CD4-positive, alpha-beta T cell treated with Interleukin-6 for 4 hours (primary cell): ENCODE measurements at regions not wholly inside any gene's neighbourhood (a gene's known extent, or its start where the extent isn't known, plus 50 kb on each side); places are given as distances from the start of the nearest gene placed in this dataset.

Experiments used
- DNase-seq: peaks from one replicate; pipeline ENCODE4 v3.0.0-alpha.2; 2020; ENCODE audit warnings: mixed read lengths

DNA sequence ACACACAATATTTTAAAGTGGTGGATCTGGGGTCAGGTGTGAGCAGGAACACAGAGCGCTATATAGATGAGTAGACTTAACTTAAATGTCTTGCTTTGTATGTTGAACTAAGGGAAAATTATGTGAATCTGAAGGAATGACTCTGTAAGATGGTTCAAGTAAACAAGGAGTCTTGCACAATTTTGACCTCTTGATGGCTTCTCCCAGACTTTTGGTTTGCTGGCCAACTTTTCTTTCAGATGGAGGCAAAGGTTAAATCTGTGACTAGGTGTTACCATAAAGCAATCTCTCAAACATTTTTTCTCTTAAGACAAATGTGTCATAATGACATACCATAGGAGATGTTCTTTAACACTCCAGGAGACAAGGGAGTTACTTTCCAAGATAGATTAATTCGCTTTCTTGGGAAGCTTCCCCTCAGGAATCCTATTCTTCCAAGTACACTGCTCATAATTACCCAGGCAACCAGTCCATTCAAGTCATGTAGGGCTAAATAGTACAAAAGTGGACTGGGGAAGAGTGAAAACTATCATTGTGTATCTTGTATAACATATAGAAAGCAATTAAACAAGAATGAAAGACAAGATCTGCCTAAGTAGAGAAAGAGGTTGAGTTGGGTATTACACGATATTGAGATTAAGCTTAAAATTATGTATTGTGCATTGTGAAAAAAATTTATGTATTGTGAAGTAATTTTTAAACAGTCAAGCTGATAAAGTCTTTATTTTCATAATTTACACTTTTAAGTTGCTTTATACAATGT is 60.3 kb upstream of the SLC27A6 start:
- DNase-seq: no peak

GRCh38 chr5:128905568-128906110 is 59.6 kb upstream of the SLC27A6 start:
- DNase-seq: peak; percentile 42

GRCh38 chr5:128913551-128913950 is 51.7 kb upstream of the SLC27A6 start:
- no peak for DNase-seq
